ENCODE measurements at regions not wholly inside any gene's neighbourhood (a gene's known extent, or its start where the extent isn't known, plus 50 kb on each side); places are given as distances from the start of the nearest gene placed in this dataset.

DNA sequence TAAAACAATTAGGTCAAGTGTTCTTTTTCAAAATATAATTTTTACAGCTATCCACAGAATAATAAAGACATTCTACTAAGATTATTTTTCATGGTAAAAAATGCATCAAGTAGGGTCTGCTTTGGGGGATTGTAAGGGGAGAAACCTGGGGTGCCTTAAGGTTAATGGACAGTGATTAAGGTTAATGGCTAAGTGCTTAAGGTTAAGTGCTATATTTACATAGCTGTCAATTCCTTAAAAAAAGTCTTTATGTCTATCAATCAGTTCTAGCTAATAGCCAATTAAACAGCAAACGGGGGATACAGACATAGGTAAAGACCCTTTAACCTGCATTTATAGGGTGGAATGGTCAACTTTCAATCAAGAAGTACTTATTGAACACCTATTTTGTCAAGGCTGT lies 284.5 kb upstream of the SEMA3A start:
- TF ChIP-seq, protein P1, sequence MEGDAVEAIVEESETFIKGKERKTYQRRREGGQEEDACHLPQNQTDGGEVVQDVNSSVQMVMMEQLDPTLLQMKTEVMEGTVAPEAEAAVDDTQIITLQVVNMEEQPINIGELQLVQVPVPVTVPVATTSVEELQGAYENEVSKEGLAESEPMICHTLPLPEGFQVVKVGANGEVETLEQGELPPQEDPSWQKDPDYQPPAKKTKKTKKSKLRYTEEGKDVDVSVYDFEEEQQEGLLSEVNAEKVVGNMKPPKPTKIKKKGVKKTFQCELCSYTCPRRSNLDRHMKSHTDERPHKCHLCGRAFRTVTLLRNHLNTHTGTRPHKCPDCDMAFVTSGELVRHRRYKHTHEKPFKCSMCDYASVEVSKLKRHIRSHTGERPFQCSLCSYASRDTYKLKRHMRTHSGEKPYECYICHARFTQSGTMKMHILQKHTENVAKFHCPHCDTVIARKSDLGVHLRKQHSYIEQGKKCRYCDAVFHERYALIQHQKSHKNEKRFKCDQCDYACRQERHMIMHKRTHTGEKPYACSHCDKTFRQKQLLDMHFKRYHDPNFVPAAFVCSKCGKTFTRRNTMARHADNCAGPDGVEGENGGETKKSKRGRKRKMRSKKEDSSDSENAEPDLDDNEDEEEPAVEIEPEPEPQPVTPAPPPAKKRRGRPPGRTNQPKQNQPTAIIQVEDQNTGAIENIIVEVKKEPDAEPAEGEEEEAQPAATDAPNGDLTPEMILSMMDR (IDR thresholded peaks at IDR 0.05) = no peak
- no peak for TF ChIP-seq POLR2A (IDR thresholded peaks at IDR 0.05)

Data from thyroid gland (tissue), 4 donors.